Neuronal stem cell (in vitro differentiated cells): ENCODE measurements at regions not wholly inside any gene's neighbourhood (a gene's known extent, or its start where the extent isn't known, plus 50 kb on each side); places are given as distances from the start of the nearest gene placed in this dataset.

Source experiments
- DNase-seq: peaks from one replicate; pipeline ENCODE4 v3.0.0-alpha.2; 2013; ENCODE audit warnings: low spot score
- H2AFZ ChIP-seq: one replicate; pipeline ENCODE4 v1.6.1; 2013; ENCODE audit warnings: mild to moderate bottlenecking, low read length, inconsistent platforms
- H2AK5ac ChIP-seq: 2 replicates; pipeline ENCODE4 v1.6.1; 2013; ENCODE audit warnings: low read depth, mild to moderate bottlenecking, inconsistent platforms, low read length, moderate library complexity, mixed read lengths
- H2BK120ac ChIP-seq: 2 replicates; pipeline ENCODE4 v1.6.1; 2013; ENCODE audit warnings: low read depth, mild to moderate bottlenecking, inconsistent platforms, low read length, moderate library complexity, mixed read lengths
- H2BK12ac ChIP-seq: one replicate; pipeline ENCODE4 v1.6.1; 2013; ENCODE audit warnings: low read length, inconsistent platforms
- H2BK15ac ChIP-seq: 2 replicates; pipeline ENCODE4 v1.6.1; 2013; ENCODE audit warnings: mild to moderate bottlenecking, low read length, inconsistent platforms, mixed read lengths
- H2BK5ac ChIP-seq: one replicate; pipeline ENCODE4 v1.6.1; 2013; ENCODE audit warnings: inconsistent platforms, mild to moderate bottlenecking, low read length, moderate library complexity
- H3K14ac ChIP-seq: one replicate; pipeline ENCODE4 v1.6.1; 2013; ENCODE audit warnings: low read length, inconsistent platforms
- H3K18ac ChIP-seq: 2 replicates; pipeline ENCODE4 v1.6.1; 2013; ENCODE audit warnings: low read length, inconsistent platforms
- H3K23ac ChIP-seq: 2 replicates; pipeline ENCODE4 v1.6.1; 2013; ENCODE audit warnings: low read depth, mild to moderate bottlenecking, mixed read lengths, low read length, inconsistent platforms; ENCODE audit not compliant: poor library complexity
- H3K27ac ChIP-seq: replicated peaks from 3 replicates; pipeline ENCODE4 v1.5.1; 2013; ENCODE audit warnings: low read length, inconsistent platforms
- H3K27me3 ChIP-seq, 3 experiments: 2 replicates each; pipeline ENCODE4 v1.6.1; 2013; ENCODE audit warnings: low read length in 3 of 3, mild to moderate bottlenecking in 2 of 3, inconsistent platforms in 1 of 3, low read depth in 1 of 3, mixed read lengths in 1 of 3, moderate library complexity in 1 of 3; ENCODE audit not compliant: control insufficient read depth in 3 of 3, insufficient read depth in 3 of 3
- H3K36me3 ChIP-seq, 2 donors: replicated peaks in 1 of 2; 2 replicates each; pipeline ENCODE4 v1.6.1; 2013; ENCODE audit warnings: low read length in 2 of 2; ENCODE audit not compliant: control insufficient read depth in 2 of 2, insufficient read depth in 2 of 2
- H3K4ac ChIP-seq: 2 replicates; pipeline ENCODE4 v1.6.1; 2013; ENCODE audit warnings: inconsistent platforms, mild to moderate bottlenecking, low read length, moderate library complexity
- H3K4me1 ChIP-seq, 2 donors: 1 replicate in 1 of 2; 2 replicates in 1 of 2; pipeline ENCODE4 v1.6.1; 2013; ENCODE audit warnings: low read length in 2 of 2, low read depth in 1 of 2; ENCODE audit not compliant: control insufficient read depth in 2 of 2, insufficient read depth in 1 of 2
- H3K4me2 ChIP-seq: one replicate; pipeline ENCODE4 v1.6.1; 2013; ENCODE audit warnings: mild to moderate bottlenecking, low read length, inconsistent platforms; ENCODE audit not compliant: insufficient read depth, poor library complexity, severe bottlenecking
- H3K4me3 ChIP-seq, 2 donors: 2 replicates each; pipeline ENCODE4 v1.5.1; 2013; ENCODE audit warnings: low read length in 2 of 2, mild to moderate bottlenecking in 2 of 2, inconsistent platforms in 1 of 2, moderate library complexity in 1 of 2
- H3K79me1 ChIP-seq: one replicate; pipeline ENCODE4 v1.6.1; 2013; ENCODE audit warnings: low read depth, mild to moderate bottlenecking, inconsistent platforms, low read length, moderate library complexity
- H3K9ac ChIP-seq: one replicate; pipeline ENCODE4 v1.6.1; 2013; ENCODE audit warnings: mild to moderate bottlenecking, low read depth, low read length, inconsistent platforms; ENCODE audit not compliant: poor library complexity
- H3K9me3 ChIP-seq, 2 donors: replicated peaks in 1 of 2; 2 replicates each; pipeline versions ENCODE3 to v1.6.1; 2013; ENCODE audit warnings: low read length in 2 of 2, mild to moderate bottlenecking in 2 of 2, inconsistent platforms in 1 of 2, low read depth in 1 of 2, mixed read lengths in 1 of 2, moderate library complexity in 1 of 2; ENCODE audit not compliant: control insufficient read depth in 2 of 2, insufficient read depth in 1 of 2
- H4K8ac ChIP-seq: one replicate; pipeline ENCODE4 v1.6.1; 2013; ENCODE audit warnings: low read depth, mild to moderate bottlenecking, inconsistent platforms, low read length, moderate library complexity
- H4K91ac ChIP-seq: one replicate; pipeline ENCODE4 v1.6.1; 2013; ENCODE audit warnings: low read length, low read depth, mild to moderate bottlenecking, inconsistent platforms; ENCODE audit not compliant: poor library complexity
- WGBS, 2 donors: extraction: QIAGEN DNeasy Blood & Tissue Kit; methylation state at CpG; one replicate each; pipeline ENCODE4 v1.1.7; 2013; ENCODE audit warnings: missing lambda C conversion rate in 2 of 2, mixed read lengths in 1 of 2; ENCODE audit not compliant: insufficient read length in 2 of 2, insufficient replicate concordance in 1 of 2; ENCODE audit errors: extremely low coverage in 2 of 2; 5-methylcytosine and 5-hydroxymethylcytosine counted together

DNA sequence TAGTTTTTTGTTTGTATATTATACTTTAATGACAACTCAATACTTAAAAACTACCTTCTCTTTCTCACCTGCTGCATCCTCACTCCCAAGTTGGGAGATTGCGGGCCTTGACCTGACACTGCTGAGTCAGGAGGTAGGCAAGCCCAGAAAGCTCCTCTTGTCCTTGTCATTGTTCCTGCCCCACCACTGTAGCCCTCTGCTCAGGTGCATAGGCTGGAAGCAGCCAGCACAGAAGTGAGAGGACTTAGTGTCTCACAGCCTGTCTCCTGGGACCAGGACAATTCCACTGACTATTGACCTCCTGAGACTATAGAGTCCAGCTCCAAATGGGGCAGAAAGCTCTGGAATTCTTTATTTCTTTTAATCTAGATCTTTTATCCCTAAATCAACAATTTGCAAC lies 123.5 kb upstream of the NDP start:
- Histone ChIP-seq H3K4me3 (no peak overlapping the region), H3K4me1 (no peaks in the 10 kb centered on the region), H3K27me3 (peaks cover 0 to 4% (median 0%) of the 10 kb centered on the region in 3 experiments), H2AK5ac (no peak overlapping the region), H2AFZ (no peak overlapping the region), H2BK5ac (no peak overlapping the region), H3K79me1 (no peaks in the 10 kb centered on the region), H2BK15ac (no peak overlapping the region), H2BK120ac (no peak overlapping the region), H3K27ac (no peak overlapping the region), H2BK12ac (no peak overlapping the region), H3K9me3 (no peaks in the 10 kb centered on the region), H4K91ac (no peak overlapping the region), H3K18ac (no peak overlapping the region), H3K9ac (no peak overlapping the region), H3K36me3 (no peaks in the 10 kb centered on the region), H3K14ac (no peak overlapping the region), H4K8ac (no peak overlapping the region), H3K4ac (no peak overlapping the region), H3K23ac (no peak overlapping the region), H3K4me2 (no peak overlapping the region)
- no CpG with 5 or more reads among the region's 1 CpG for WGBS, 2 donors
- DNase-seq: no peak

DNA sequence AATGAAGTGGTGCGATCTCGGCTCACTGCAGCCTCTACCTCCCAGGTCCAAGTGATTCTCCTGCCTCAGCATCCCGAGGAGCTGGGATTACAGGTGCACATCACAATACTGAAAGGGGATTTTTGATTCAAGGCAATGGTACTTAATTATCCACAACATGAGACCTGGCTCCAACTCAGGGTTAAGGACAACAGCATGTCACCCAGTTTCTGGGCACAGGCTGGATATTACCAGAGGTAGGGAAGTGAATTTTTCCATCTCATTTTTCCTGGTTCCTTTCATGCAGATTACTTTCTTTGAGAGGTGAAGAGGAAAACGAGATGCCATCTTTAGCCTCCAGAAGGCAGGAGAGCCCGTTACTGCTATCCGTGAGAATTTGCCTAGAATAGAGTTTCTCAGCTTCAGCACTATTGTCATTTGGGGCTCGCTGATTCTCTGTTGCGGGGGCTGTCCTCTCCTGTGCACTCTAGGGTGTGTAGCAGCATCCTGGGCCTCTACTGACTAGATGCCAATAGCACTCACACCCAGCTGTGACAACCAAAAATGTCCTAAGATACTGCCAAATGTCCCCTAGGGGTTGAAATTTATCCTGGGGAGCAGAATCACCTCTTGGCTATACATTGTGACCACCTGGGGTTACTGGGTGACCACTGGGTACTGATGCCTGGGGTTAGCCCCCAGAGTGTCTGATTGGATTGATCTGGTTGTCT lies 121.8 kb upstream of the NDP start:
- no peak overlapping the region for H4K8ac ChIP-seq
- no peak overlapping the region for H3K4me3 ChIP-seq
- no peak for DNase-seq
- WGBS, 2 donors: no CpG with 5 or more reads among the region's 8 CpGs
- no peak overlapping the region for H2AFZ ChIP-seq
- no peak overlapping the region for H3K27ac ChIP-seq
- H3K9ac ChIP-seq: no peak overlapping the region
- no peak overlapping the region for H3K18ac ChIP-seq
- H3K23ac ChIP-seq: no peak overlapping the region
- H3K14ac ChIP-seq: no peak overlapping the region
- no peaks in the 10 kb centered on the region for H3K4me1 ChIP-seq
- H3K27me3 ChIP-seq: peaks cover 0 to 4% (median 0%) of the 10 kb centered on the region in 3 experiments
- no peak overlapping the region for H2AK5ac ChIP-seq
- H3K36me3 ChIP-seq: no peaks in the 10 kb centered on the region
- H3K4ac ChIP-seq: no peak overlapping the region
- no peaks in the 10 kb centered on the region for H3K79me1 ChIP-seq
- H2BK12ac ChIP-seq: no peak overlapping the region
- no peak overlapping the region for H2BK5ac ChIP-seq
- H2BK120ac ChIP-seq: no peak overlapping the region
- H2BK15ac ChIP-seq: no peak overlapping the region
- H4K91ac ChIP-seq: no peak overlapping the region
- H3K9me3 ChIP-seq: no peaks in the 10 kb centered on the region
- H3K4me2 ChIP-seq: no peak overlapping the region

DNA sequence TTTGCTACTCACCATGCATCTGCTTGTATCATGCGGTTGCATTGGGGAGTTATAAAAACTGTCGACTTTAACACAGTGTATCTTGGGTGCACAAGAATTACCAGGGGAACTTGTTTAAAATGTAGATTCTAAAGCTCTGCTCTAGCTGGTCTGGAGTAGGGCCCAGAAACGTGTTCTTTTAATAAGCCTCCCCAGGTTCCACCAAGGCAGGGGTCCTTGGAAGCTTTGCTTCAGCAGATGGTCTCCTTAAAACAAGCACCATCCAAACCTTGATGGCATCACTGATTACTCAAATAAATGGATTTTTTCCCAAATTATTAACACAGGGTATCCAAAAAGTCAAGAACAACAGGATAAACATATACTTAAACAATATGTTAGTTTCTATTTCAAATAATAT lies 120.2 kb upstream of the NDP start:
- H3K27me3 ChIP-seq: peaks cover 0 to 3% (median 0%) of the 10 kb centered on the region in 3 experiments
- H3K9ac ChIP-seq: no peak overlapping the region
- no peaks in the 10 kb centered on the region for H3K79me1 ChIP-seq
- H3K9me3 ChIP-seq: no peaks in the 10 kb centered on the region
- H3K4me2 ChIP-seq: no peak overlapping the region
- H2BK5ac ChIP-seq: no peak overlapping the region
- H3K4ac ChIP-seq: no peak overlapping the region
- H3K14ac ChIP-seq: no peak overlapping the region
- H3K36me3 ChIP-seq: no peaks in the 10 kb centered on the region
- H2BK120ac ChIP-seq: no peak overlapping the region
- H2BK15ac ChIP-seq: no peak overlapping the region
- no peak overlapping the region for H3K23ac ChIP-seq
- no peak overlapping the region for H3K27ac ChIP-seq
- no peak overlapping the region for H4K8ac ChIP-seq
- WGBS, 2 donors: no CpG with 5 or more reads among the region's 3 CpGs
- no peak overlapping the region for H4K91ac ChIP-seq
- no peak overlapping the region for H2AK5ac ChIP-seq
- no peak overlapping the region for H2BK12ac ChIP-seq
- no peak overlapping the region for H2AFZ ChIP-seq
- no peaks in the 10 kb centered on the region for H3K4me1 ChIP-seq
- no peak for DNase-seq
- no peak overlapping the region for H3K18ac ChIP-seq
- H3K4me3 ChIP-seq: no peak overlapping the region

DNA sequence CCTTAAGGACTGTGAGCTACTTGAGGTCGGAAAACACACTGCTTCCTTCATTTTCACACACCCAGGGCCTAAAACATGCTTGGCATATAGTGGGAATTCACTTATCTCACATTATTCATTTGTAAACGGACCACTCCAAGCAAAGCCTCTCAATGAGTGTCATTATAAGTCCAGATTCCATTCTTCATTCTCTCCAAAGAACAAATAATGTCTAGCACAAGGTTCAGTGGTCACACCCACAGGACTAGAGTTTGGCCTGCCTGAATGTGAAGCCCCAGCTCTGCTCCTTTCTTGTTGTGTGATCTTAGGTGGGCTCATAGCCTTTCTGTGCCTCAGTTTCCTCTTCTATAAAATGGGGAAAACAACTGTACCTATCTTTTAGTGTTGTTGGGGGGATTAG lies 119.6 kb upstream of the NDP start:
- Histone ChIP-seq H3K36me3 (no peaks in the 10 kb centered on the region), H3K4me2 (no peak overlapping the region), H2AK5ac (no peak overlapping the region), H4K8ac (no peak overlapping the region), H2BK12ac (no peak overlapping the region), H3K4me3 (no peak overlapping the region), H3K23ac (no peak overlapping the region), H3K9me3 (no peaks in the 10 kb centered on the region), H2BK5ac (no peak overlapping the region), H3K27me3 (no peaks in the 10 kb centered on the region), H3K27ac (no peak overlapping the region), H3K4ac (no peak overlapping the region), H2BK120ac (no peak overlapping the region), H3K18ac (no peak overlapping the region), H2AFZ (no peak overlapping the region), H4K91ac (no peak overlapping the region), H2BK15ac (no peak overlapping the region), H3K14ac (no peak overlapping the region), H3K9ac (no peak overlapping the region), H3K4me1 (no peaks in the 10 kb centered on the region), H3K79me1 (no peaks in the 10 kb centered on the region)
- DNase-seq: no peak
- WGBS, 2 donors: no CpG with 5 or more reads among the region's 2 CpGs
